Stimulated activated CD4-positive, alpha-beta T cell treated with anti-CD3 and anti-CD28 coated beads, Interleukin-15, amount 100 ng/mL, for 24 hours (primary cell): ENCODE measurements at regions not wholly inside any gene's neighbourhood (a gene's known extent, or its start where the extent isn't known, plus 50 kb on each side); places are given as distances from the start of the nearest gene placed in this dataset.
"Not testable (repeated sequence)": the region's sequence is repeated elsewhere in the genome, so short reads cannot be mapped to it uniquely, and the experiment has no call there.

Experiments
- DNase-seq: peaks from one replicate; pipeline ENCODE4 v3.0.0-alpha.2; 2020

DNA sequence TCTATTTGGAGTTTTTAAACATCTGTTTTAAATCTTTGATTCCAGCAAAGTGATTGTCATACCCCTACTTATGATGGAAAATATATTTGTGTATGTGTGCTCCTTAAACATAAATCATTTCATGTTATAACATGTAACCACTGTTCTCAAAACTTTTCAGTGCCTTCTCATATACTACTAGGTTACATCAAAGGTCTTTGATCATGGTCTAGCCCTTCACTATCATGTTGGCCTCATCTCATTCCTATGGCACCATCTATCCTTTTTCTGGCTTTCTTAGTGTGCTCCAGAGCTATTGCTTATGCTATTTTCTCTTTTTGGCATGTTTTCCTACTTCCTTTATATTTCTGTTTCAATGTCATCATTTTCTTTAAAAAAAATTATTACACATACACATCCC lies 367.9 kb upstream of the SLC39A10 start:
- no peak for DNase-seq

DNA sequence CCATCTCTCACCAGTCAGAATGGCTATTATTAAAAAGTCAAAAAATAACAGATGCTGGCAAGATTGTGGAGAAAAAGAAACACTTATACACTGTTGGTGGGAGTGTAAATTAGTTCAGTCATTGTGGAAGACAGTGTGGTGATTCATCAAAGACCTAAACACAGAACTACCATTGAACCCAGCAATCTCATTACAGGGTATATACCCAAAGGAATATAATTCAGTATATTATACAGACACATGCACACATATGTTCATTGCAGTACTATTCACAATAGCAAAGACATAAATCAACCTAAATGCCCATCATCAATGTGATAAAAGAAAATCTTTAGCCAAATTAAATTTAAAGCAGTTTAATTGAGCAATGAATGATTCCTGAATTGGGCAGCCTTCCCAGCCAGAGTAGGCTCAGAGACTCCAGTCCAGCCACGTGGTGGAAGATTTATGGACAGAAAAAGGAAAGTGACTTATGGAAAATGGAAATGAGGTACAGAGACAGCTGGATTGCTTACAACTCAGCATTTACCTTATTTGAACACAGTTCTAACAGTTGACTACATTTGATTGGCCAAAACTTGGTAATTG lies 377.1 kb upstream of the SLC39A10 start:
- no peak for DNase-seq

DNA sequence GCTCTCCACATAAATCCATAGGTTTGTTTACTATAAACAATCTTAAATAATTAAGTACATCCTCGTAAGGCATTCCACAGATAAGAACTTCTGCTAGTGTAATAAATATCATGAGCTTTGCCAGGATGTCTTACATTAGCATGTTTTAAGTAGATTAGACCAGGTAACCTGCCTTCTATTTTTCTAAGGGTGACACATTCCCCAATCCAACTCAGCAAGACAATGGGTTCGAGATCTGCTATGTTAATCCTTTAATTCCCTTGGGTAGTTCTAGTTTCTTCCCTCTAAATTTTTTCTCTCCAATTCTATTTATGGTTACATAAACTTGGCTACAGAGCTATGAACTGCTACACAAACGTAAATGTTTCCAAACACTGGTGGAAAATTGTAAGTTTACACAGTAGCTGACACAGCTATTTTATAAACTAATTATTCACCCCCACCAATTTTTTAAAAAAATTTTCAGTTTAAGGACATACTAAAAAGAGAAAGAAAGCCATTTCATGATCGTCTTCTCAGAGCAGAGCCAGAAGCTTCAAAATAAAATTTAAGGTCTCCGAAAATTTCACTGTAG lies 386.5 kb upstream of the SLC39A10 start:
- no peak for DNase-seq

DNA sequence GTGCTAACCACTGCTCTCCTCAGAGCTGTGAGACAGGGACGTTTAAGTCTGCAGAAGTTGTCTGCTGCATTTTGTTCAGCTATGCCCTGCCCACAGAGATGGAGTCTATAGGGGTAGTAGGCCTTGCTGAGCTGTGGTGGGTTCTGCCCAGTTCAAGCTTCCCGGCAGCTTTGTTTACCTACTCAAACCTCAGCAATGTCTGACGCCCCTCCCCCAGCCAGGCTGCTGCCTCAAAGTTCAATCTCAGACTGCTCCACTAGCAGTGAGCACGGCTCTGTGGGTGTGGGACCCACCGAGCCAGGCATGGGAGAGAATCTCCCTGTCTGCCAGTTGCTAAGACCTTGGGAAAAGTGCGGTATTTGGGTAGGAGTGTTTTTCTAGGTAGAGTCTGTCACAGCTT lies 387.8 kb upstream of the SLC39A10 start:
- no peak for DNase-seq

DNA sequence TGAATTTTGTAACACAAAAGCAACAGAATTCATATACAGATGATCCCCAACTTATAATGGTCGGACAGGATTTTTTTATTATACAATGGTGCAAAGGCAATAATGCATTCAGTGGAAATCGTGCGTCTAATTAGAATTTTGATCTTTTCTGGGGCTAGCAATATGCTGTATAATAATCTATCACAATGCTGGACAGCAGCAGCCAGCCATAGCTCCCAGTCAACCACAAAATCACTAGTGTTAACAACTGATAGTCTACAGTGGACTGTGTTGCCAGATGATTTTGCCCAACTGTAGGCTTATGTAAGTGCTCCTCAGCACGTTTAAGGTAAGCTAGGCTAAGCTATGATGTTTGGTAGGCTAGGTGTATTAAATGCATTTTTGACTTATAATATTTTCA lies 399.0 kb upstream of the SLC39A10 start:
- no peak for DNase-seq

DNA sequence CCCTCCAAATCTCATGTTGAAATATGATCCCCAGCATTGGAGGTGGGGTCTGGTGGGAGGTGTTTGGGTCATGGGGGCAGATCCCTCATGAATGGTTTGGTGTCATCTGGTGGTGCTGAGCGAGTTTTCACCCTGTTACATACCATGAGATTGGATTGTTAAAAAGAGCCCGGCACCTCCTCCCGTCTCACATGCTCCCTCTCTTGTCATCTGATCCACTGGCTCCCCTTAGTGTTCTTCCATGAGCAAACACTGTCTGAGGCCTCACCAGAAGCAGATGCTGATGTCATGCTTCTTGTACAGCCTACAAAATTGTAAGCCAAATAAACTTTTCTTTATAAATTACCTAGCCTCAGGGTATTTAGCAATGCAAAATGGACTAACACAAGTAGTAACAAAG lies 405.0 kb upstream of the SLC39A10 start:
- DNase-seq: no peak

DNA sequence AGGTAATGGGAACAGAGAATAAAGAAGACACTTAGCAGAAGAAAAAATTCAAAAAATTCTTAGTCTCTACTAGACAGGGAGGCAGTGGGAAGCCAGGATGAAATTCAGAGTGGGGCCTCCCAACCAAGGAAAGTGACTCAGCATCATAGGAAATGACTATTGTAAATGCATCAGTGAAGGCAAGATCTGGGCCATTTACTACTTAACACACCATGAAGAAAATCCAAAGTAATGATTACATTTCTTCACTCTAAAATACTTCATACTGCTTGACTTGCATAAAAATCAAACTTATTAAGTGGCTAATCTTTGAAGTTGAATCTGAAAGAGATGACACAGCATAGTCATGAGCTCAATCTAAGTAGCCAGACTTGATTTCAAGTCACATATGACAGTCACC lies 405.8 kb upstream of the SLC39A10 start:
- no peak for DNase-seq

DNA sequence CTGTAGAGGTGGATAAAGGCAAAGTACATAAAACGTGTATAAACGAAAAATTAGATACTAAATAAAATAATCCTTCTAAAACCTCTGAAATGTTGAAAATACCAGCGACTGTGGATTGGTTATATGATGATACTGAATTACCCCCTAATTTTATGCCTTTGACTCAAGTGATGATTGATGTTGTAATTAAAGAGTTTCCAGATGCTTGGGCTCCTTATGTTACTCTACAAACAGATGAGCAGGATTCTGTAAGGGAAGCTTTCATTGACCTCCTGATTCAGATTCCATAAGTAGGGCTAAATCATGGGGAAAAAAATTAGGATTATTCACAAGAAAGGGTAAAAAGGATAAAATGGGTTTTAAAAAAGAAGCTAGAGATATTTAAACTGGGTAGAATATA lies 418.2 kb upstream of the SLC39A10 start:
- DNase-seq: no peak

DNA sequence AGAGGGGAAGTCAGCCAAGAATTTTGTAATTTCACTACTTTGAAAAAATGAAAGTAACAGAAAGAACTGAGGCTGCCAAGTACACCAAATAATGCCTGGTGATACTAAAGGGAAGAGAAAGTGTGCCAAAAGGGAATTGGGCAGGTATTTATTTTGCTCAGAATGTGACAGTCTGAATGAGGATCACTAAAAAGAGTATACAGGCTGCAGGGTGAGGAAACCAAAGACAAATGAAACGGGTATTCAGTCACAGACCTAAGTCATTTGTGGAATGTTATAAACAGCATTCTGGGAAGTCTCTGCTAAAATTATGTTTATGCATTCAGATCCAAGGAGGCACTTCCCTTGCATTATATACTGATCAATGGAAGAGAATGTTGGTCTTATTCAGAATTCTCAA lies 418.6 kb upstream of the SLC39A10 start:
- DNase-seq: no peak

DNA sequence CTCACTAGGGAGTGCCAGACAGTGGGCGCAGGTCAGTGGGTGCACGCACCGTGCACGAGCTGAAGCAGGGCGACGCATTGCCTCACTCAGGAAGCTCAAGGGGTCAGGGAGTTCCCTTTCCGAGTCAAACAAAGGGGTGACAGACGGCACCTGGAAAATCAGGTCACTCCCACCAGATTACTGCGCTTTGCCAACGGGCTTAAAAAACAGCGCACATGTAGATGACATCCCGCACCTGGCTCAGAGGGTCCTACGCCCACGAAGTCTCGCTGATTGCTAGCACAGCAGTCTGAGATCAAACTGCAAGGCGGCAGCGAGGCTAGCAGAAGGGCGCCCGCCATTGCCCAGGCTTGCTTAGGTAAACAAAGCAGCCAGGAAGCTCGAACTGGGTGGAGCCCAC lies 428.5 kb upstream of the SLC39A10 start:
- not testable (repeated sequence) for DNase-seq

DNA sequence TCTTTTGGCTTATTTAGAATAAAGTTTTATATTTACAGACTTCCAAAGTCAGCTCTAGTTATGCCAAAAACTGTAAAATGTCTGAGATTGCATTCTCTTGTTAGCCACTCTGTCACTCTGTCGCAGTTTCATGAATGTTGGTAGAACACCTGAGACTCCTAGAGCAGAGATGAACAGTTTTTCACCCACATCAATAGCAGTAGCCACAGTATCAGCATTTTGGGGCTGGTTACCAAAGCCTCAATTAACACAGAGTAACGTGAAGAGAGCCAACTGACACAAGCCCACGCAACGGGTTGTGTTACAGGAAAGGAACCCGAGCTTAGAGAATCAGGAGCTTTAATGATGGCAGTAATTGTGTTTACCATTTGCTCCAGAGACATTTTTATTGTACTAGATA lies 443.0 kb upstream of the SLC39A10 start:
- DNase-seq: no peak

DNA sequence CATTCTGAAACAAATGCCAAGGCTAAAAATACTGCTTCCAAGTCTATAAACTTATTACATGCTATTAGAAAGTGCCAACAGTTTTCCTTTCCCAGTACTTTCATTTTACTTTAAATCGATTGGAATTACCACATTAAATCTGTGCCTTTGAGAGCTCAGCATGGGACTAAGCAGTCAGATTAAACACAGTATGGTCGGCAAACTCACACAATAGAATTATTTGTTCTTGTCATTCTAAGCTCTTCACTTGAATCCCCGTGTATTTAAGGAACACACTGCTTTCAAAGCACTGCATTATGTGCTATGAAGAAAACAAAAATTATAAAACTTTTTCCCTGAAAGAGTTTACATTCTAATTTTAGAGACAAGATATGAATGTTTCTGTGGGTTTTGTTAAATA lies 444.4 kb upstream of the SLC39A10 start:
- DNase-seq: no peak

DNA sequence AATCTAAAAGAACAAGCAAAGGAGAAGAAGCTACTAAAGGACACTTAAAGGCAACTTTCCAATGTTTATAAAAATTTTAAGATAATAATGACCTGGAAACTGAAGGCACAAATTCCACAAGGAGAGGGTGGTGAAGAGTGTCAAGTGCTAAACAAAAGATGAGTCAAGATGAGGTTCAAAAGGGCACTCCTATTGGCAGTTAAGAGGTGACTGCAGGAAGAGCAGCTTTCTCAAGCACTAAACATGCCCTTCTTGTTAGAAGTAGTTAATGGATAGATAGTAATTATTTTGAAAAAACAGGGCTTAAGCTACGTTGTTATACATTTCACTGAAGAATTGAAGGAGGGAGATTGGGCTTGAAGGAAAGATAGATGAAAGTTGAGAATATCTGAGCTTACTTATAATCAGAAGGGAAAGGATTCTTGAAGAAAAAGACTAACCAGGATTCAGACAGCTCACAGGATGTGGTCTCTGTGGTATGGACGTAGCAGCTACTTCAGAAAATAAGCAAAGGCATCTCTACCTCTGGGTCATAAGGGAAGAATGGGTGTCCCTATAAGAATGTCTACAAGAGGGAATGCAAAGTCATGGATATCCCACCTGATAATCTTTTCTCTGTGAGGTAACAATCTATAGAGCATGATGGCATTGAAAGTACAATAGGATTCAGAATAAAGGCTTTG lies 454.7 kb upstream of the SLC39A10 start:
- no peak for DNase-seq

DNA sequence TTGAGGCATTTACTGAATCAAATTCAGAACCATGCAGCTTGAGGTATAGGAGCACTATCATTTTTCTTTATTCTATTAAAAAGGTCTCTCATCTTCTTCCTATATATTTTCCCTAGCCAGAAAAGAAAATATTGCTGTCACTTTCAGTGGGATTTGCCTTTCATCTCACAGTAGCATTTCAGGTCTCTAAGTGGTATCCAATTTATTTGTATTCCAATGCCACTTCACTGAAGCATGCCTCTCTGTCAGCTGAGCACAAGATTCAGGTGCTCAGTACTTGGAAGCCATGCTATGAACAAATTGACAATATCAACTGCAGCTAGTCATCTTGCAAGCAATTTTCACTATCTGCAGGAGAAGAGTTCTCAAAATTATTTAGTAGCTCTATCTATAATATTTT lies 457.2 kb upstream of the SLC39A10 start:
- DNase-seq: no peak

DNA sequence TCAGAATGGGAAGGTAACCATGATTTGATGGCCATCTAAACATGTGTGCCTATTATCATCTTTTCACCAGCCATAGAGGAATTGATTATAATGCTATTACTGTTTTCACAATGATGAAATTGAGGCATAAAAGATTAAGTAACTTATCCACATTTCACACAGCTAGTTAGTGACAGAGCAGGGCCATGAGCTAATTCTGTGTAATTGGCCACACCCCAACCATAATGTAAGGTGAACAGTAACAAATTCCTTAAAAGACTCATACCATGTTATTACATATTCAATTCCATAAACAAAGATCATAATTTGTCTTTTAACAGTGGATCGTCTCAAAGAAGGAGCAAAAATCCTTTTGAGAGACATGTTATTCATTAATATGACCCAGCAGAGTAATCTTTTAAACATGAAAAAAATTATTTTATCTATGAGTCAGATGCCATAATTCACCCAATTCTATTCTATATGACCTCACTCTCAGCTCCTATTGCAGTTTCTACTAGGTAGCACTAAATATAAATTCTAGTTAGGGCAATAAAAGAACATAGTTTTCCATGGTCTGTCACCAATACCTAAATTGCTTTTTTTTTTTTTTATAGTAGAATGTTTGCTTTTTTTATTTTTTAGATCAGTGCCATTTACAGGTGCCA lies 475.8 kb upstream of the SLC39A10 start:
- DNase-seq: no peak

DNA sequence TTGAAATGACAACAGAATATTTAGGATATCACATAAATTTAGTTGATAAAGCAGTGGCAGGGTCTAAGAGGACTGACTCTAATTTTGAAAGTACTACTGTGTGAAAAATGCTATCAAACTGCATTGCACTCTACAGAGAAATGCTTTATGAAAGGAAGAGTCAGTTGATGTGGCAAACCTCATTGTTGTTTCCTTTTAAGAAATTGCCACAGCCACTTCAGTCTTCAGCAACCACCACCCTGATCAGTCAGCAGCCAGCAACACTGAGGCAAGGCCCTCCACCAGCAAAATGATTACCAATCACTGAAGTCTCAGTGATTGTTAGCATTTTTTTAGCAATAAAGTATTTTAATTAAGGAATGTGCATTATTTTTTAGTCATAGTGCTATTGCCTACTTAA lies 488.7 kb upstream of the SLC39A10 start:
- DNase-seq: no peak

DNA sequence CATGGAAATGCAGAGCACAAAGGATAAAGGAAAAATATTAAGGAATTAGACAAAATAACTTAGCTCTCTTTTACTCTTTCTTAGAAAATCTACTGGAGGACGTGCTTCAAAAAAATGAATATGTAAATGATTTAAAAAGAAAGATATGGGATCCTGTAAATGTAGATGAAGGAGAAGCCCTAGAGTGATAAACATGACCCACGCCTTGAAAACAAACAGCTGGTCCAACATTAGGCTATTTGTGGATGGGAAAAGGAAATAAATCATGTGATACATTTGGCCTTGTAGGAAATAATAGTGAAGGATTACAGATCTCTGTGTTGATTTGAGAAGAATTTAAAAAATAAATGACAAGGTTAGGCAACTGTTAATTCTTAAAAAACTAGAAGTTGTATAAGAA lies 492.1 kb upstream of the SLC39A10 start:
- no peak for DNase-seq

DNA sequence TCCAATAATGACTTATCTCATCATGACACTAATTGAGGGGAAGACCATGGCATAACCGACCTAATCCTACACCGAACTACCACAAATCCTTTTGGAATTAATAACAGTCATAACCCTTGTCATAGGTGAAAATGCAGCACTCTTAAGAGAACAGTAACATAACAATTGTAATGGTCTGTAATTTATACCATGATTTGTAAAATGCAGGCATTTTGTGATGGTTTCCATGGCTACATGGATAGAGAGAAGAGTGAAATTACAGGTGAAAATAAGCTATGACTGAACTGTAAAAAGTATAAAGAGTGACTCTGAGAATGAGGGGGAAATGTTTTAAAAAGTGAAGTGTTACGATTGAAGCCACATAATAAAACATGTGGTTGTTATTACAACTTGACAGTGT lies 494.1 kb upstream of the SLC39A10 start:
- no peak for DNase-seq

DNA sequence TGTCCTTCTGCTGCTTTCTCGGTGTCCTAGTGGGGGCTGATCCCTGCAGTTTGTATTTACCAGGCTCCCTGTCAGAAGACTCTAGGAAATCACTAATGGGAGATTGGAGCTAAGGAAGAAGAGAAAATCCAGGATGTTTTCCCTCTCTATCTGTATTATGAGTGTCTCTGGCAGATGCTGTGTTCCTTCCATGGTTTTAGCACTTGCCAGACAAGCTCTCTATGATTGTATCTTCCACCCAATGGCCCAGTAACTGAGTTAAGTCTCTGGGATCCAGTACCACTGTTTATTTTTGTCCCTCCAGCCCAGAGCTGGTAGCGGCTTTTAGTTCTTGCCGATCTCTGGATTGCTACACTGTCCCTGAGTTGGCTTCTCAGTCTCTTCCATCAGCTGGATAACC lies 494.8 kb upstream of the SLC39A10 start:
- DNase-seq: no peak

DNA sequence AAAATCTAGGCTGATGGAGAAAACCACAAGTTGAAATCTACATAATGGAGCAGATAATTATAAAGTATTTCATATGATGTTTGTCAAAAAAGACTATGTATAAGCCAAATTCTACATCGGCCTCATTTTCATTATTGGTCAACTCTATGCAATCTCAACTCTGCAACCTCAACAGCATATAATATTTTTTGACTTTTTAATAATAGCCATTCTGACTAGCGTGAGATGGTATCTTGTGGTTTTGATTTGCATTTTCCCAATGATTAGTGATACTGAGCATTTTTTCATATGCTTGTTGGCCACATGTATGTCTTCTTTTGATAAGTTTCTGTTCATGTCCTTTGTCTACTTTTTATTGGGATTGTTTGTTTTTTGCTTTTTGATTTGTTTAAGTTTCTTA lies 496.1 kb upstream of the SLC39A10 start:
- DNase-seq: no peak

DNA sequence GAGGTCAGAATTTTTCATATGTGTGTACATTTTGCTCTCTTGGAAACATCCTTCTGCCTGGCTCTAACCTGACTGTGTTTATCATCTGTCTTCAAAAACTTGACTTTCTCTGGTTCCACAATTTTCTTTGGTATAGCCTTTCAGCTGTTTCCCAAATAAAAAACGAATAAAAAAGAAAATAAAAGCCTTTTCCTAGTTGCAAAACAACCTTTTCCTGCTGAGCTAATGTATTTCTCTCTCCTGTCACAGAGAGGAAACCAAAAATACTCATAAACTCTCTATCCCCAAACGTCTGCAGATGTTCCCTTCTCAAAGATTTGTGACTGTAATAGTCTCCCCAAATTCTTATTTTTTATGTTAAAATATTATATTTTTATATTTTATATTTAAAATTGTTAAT lies 505.3 kb upstream of the SLC39A10 start:
- no peak for DNase-seq

DNA sequence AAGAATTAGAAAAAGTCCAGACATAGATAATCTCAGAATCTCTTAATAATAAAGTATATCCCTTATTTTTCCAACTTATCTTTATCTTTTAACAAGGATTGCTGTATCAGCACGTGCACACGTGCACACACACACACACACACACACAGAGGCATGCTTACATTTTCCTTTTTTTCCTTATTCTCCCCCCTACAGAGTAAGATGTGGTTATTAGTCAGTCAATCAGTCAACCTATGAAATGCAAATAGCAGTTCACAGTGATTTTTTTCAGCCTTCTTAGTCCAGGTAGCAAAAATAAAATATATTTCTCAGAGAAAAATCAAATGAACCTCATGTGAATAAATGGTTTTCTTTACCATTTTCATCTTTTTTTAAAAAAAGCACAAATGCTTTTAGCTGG lies 506.2 kb upstream of the SLC39A10 start:
- DNase-seq: no peak

DNA sequence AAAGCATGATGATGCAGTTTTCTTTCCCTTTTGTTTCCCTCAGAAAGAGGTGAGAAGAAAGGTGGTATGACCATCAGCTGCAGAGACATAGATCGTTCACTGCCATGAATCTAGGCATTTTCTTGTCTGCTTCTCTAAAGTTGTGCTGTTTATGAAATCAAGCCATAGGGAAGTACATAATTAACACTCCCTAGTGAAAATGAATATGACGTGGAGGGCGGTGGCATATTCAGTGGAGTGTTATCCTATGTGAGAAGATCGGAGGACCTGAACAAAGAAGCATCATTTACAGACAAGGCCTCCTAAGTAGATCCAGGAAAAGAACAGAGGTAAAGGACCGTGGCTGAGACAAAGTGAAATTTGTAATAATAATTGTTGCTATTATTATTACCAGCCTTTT lies 509.0 kb upstream of the SLC39A10 start:
- no peak for DNase-seq

DNA sequence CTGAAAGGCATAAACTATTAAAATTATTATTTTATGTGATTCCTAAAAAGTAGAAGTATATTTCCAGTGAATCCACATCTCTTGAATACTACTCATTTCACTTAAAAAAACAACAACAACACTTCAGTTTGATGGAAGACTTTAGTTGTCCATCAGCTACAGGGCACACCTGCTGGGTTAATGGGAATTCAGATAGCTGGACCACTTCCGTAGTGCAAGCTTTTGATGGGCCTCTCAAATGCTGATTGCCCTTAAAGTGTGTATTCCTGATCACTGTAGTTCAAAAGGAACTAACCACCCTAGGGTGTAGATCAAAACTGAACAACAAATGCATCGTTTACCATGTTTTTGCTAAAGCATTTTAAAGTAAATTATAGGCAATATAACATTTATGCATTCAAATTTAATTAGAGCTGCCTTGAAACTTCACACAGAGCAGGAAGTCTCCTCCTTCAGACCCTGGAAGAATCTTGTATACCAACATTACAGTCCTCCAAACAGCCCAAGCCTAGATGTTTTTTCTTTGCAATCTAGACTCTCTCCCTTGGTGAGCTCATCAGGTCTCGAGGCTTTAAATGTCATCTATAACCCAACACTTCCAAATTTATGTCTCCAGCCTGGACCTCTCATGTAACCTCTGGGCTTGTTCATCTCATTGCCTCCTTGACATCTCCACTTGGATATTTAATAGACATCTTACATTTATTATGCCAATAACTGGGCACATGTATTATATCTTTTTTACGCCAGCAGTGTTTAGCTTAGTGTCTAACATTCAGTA lies 510.1 kb upstream of the SLC39A10 start:
- DNase-seq: no peak
